ENCODE measurements at regions not wholly inside any gene's neighbourhood (a gene's known extent, or its start where the extent isn't known, plus 50 kb on each side); places are given as distances from the start of the nearest gene placed in this dataset.

DNA sequence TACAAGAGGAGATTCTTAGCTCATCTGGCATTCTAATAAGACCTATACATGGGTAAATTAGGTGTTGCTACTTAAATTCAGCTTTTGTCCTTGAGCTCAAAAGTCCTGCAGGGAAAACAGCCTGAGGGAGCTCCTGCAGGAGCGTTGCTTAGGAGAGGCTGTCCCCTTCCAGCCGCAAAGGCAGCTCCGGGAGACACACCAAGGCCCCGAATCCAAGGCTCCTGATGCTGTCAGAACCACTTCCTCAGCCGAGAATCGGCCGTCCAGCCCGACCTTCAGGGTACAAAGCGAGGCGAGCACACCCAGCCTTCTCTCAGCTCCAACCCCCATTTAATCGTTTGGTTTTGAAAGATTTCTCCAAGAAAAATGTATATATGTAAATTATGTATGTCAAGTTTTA is 87.0 kb downstream of the DACT2 start:
- peaks cover 10% of the 10 kb centered on the region for H3K4me1 Mint-ChIP-seq (ENCODE audit: low read depth)
- no peaks in the 10 kb centered on the region for H3K36me3 Mint-ChIP-seq (ENCODE audit: insufficient read depth)
- peaks cover 5% of the 10 kb centered on the region for H3K27me3 Mint-ChIP-seq
- TF ChIP-seq, protein P1, sequence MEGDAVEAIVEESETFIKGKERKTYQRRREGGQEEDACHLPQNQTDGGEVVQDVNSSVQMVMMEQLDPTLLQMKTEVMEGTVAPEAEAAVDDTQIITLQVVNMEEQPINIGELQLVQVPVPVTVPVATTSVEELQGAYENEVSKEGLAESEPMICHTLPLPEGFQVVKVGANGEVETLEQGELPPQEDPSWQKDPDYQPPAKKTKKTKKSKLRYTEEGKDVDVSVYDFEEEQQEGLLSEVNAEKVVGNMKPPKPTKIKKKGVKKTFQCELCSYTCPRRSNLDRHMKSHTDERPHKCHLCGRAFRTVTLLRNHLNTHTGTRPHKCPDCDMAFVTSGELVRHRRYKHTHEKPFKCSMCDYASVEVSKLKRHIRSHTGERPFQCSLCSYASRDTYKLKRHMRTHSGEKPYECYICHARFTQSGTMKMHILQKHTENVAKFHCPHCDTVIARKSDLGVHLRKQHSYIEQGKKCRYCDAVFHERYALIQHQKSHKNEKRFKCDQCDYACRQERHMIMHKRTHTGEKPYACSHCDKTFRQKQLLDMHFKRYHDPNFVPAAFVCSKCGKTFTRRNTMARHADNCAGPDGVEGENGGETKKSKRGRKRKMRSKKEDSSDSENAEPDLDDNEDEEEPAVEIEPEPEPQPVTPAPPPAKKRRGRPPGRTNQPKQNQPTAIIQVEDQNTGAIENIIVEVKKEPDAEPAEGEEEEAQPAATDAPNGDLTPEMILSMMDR (IDR thresholded peaks at IDR 0.05; ENCODE audit: unreplicated experiment): no peak
- DNase-seq (ENCODE audit: low spot score, unreplicated experiment): no peak
- no peak overlapping the region for H3K27ac Mint-ChIP-seq
- H3K9me3 Mint-ChIP-seq (ENCODE audit: low read depth): no peaks in the 10 kb centered on the region
- H3K4me3 Mint-ChIP-seq (ENCODE audit: low read depth): no peak overlapping the region

DNA sequence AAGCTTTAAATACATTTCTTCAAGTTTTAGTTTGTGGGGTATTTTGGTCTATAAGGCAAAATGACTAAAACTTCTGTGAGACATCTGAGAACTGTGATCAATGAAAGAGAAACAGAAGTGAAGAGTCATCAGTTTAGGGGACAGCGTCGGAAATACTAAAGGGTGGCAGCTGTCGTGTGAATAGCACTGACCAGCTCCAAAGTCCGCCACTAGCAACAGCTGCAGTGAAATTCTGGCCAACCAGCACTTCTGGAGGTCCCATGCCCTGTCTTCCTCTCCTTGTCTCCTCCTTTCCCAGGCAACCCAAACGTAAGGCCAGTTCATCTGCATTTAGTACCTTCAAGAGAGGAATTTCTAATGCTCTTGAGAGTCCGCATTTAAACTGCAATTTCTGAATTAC is 87.5 kb downstream of the DACT2 start:
- Mint-ChIP-seq H3K27me3 (peaks cover 5% of the 10 kb centered on the region), H3K4me3 (ENCODE audit: low read depth) (no peak overlapping the region), H3K27ac (no peak overlapping the region), H3K36me3 (ENCODE audit: insufficient read depth) (no peaks in the 10 kb centered on the region), H3K4me1 (ENCODE audit: low read depth) (peaks cover 10% of the 10 kb centered on the region), H3K9me3 (ENCODE audit: low read depth) (no peaks in the 10 kb centered on the region)
- TF ChIP-seq, protein P1 (IDR thresholded peaks at IDR 0.05; ENCODE audit: unreplicated experiment): no peak
- DNase-seq (ENCODE audit: low spot score, unreplicated experiment): no peak

- peaks cover 13% of the 10 kb centered on the region for H3K4me1 Mint-ChIP-seq (ENCODE audit: low read depth)
- peaks cover 5% of the 10 kb centered on the region for H3K27me3 Mint-ChIP-seq
- no peaks in the 10 kb centered on the region for H3K36me3 Mint-ChIP-seq (ENCODE audit: insufficient read depth)
- no peaks in the 10 kb centered on the region for H3K9me3 Mint-ChIP-seq (ENCODE audit: low read depth)
- no peak overlapping the region for H3K27ac Mint-ChIP-seq
- TF ChIP-seq, protein P1 (IDR thresholded peaks at IDR 0.05; ENCODE audit: unreplicated experiment): no peak
- DNase-seq (ENCODE audit: low spot score, unreplicated experiment): no peak
- H3K4me3 Mint-ChIP-seq (ENCODE audit: low read depth): no peak overlapping the region
These were observed 88.1 kb downstream of the DACT2 start for GRCh38 chr6:168231393-168231957.

GRCh38 chr6:168229368-168229752 is 90.2 kb downstream of the DACT2 start:
- Mint-ChIP-seq H3K4me1 (ENCODE audit: low read depth) (peaks cover 14% of the 10 kb centered on the region), H3K27ac (no peak overlapping the region), H3K9me3 (ENCODE audit: low read depth) (no peaks in the 10 kb centered on the region), H3K36me3 (ENCODE audit: insufficient read depth) (no peaks in the 10 kb centered on the region), H3K4me3 (ENCODE audit: low read depth) (no peak overlapping the region), H3K27me3 (peaks cover 5% of the 10 kb centered on the region)
- TF ChIP-seq, protein P1 (IDR thresholded peaks at IDR 0.05; ENCODE audit: unreplicated experiment): no peak
- no peak for DNase-seq (ENCODE audit: low spot score, unreplicated experiment)

GRCh38 chr6:168228676-168229367 is 90.8 kb downstream of the DACT2 start:
- TF ChIP-seq, protein P1 (IDR thresholded peaks at IDR 0.05; ENCODE audit: unreplicated experiment): no peak
- H3K4me1 Mint-ChIP-seq (ENCODE audit: low read depth): peaks cover 14% of the 10 kb centered on the region
- no peak overlapping the region for H3K27ac Mint-ChIP-seq
- H3K27me3 Mint-ChIP-seq: peaks cover 6% of the 10 kb centered on the region
- DNase-seq (ENCODE audit: low spot score, unreplicated experiment): no peak
- H3K4me3 Mint-ChIP-seq (ENCODE audit: low read depth): no peak overlapping the region
- H3K9me3 Mint-ChIP-seq (ENCODE audit: low read depth): no peaks in the 10 kb centered on the region
- H3K36me3 Mint-ChIP-seq (ENCODE audit: insufficient read depth): no peaks in the 10 kb centered on the region
